ENCODE measurements at regions not wholly inside any gene's neighbourhood (a gene's known extent, or its start where the extent isn't known, plus 50 kb on each side); places are given as distances from the start of the nearest gene placed in this dataset.

DNA sequence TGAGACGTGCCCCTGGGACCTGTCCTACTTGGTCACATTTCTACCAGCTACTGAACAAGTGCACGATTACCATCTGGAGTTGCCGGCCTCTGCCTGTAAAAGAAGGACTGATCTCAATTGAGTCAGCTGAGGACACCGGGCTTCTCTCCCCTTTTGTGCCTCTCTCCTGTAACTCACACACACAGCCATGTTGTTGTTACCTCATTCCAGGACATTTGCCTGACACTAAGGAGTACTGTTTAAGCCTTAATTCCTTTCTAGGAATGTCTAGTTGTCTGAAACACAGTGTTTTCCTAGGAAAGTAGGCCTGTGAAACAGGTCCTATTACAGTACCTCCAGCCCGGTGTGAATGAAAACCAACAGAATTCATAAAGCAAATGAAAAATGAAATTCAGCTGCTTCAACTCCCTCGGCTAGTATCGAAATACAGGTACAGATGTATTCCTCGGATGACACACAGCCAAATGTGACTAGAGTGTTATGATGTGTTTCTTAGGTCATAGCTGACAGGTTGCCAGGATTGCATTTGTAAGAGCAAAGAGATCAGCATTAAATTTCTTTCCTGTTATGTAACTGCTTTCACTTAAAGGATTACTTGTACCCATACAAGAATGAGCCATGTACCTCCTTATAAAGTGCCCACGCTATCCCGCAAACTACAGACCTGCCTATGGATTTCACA, 152.0 kb upstream of the IRS2 start:
- no peak for TF ChIP-seq POLR2A (IDR thresholded peaks at IDR 0.05)
- TF ChIP-seq, protein P1, sequence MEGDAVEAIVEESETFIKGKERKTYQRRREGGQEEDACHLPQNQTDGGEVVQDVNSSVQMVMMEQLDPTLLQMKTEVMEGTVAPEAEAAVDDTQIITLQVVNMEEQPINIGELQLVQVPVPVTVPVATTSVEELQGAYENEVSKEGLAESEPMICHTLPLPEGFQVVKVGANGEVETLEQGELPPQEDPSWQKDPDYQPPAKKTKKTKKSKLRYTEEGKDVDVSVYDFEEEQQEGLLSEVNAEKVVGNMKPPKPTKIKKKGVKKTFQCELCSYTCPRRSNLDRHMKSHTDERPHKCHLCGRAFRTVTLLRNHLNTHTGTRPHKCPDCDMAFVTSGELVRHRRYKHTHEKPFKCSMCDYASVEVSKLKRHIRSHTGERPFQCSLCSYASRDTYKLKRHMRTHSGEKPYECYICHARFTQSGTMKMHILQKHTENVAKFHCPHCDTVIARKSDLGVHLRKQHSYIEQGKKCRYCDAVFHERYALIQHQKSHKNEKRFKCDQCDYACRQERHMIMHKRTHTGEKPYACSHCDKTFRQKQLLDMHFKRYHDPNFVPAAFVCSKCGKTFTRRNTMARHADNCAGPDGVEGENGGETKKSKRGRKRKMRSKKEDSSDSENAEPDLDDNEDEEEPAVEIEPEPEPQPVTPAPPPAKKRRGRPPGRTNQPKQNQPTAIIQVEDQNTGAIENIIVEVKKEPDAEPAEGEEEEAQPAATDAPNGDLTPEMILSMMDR (IDR thresholded peaks at IDR 0.05) = no peak

Measured in lower leg skin (tissue), 3 donors.